ENCODE measurements at regions not wholly inside any gene's neighbourhood (a gene's known extent, or its start where the extent isn't known, plus 50 kb on each side); places are given as distances from the start of the nearest gene placed in this dataset.
"Not testable (repeated sequence)": the region's sequence is repeated elsewhere in the genome, so short reads cannot be mapped to it uniquely, and the experiment has no call there.

GRCh38 chr4:156132196-156132595, 178.5 kb upstream of the CTSO start:
- no peaks in the 10 kb centered on the region for H3K9me3 ChIP-seq (ENCODE audit: control insufficient read depth in 5 of 5, low read length in 5 of 5)
- H3K36me3 ChIP-seq (ENCODE audit: control insufficient read depth in 5 of 5, insufficient read depth in 5 of 5, low read length in 5 of 5), result no peaks in the 10 kb centered on the region
- H3K4me1 ChIP-seq (ENCODE audit: control insufficient read depth in 5 of 5, insufficient read depth in 5 of 5, low read length in 5 of 5), result no peaks in the 10 kb centered on the region
- H3K4me3 ChIP-seq (ENCODE audit: low read depth in 1 of 5, low read length in 5 of 5), result no peak overlapping the region
- H3K27me3 ChIP-seq (ENCODE audit: control insufficient read depth in 5 of 5, insufficient read depth in 4 of 5, low read length in 5 of 5), result no peaks in the 10 kb centered on the region
- H3K9ac ChIP-seq (ENCODE audit: low read length in 5 of 5), result no peak overlapping the region
- H3K27ac ChIP-seq (ENCODE audit: low read depth, low read length), result no peak overlapping the region

- H3K36me3 ChIP-seq (ENCODE audit: control insufficient read depth in 5 of 5, insufficient read depth in 5 of 5, low read length in 5 of 5), result no peaks in the 10 kb centered on the region
- no peak overlapping the region for H3K27ac ChIP-seq (ENCODE audit: low read depth, low read length)
- no peak overlapping the region for H3K4me3 ChIP-seq (ENCODE audit: low read depth in 1 of 5, low read length in 5 of 5)
- H3K9me3 ChIP-seq (ENCODE audit: control insufficient read depth in 5 of 5, low read length in 5 of 5), result peaks cover 0 to 8% (median 0%) of the 10 kb centered on the region in 5 donors
- H3K9ac ChIP-seq (ENCODE audit: low read length in 5 of 5), result no peak overlapping the region
- no peaks in the 10 kb centered on the region for H3K27me3 ChIP-seq (ENCODE audit: control insufficient read depth in 5 of 5, insufficient read depth in 4 of 5, low read length in 5 of 5)
- no peaks in the 10 kb centered on the region for H3K4me1 ChIP-seq (ENCODE audit: control insufficient read depth in 5 of 5, insufficient read depth in 5 of 5, low read length in 5 of 5)
These were observed 174.9 kb upstream of the CTSO start for GRCh38 chr4:156128616-156129015.

- Histone ChIP-seq H3K9ac (ENCODE audit: low read length in 5 of 5) (no peak overlapping the region), H3K36me3 (ENCODE audit: control insufficient read depth in 5 of 5, insufficient read depth in 5 of 5, low read length in 5 of 5) (no peaks in the 10 kb centered on the region), H3K9me3 (ENCODE audit: control insufficient read depth in 5 of 5, low read length in 5 of 5) (no peaks in the 10 kb centered on the region), H3K27ac (ENCODE audit: low read depth, low read length) (no peak overlapping the region), H3K4me1 (ENCODE audit: control insufficient read depth in 5 of 5, insufficient read depth in 5 of 5, low read length in 5 of 5) (no peaks in the 10 kb centered on the region), H3K4me3 (ENCODE audit: low read depth in 1 of 5, low read length in 5 of 5) (no peak overlapping the region), H3K27me3 (ENCODE audit: control insufficient read depth in 5 of 5, insufficient read depth in 4 of 5, low read length in 5 of 5) (no peaks in the 10 kb centered on the region)
These were observed 165.0 kb upstream of the CTSO start for GRCh38 chr4:156118507-156119220.

- Histone ChIP-seq H3K27me3 (ENCODE audit: control insufficient read depth in 5 of 5, insufficient read depth in 4 of 5, low read length in 5 of 5) (no peaks in the 10 kb centered on the region), H3K9me3 (ENCODE audit: control insufficient read depth in 5 of 5, low read length in 5 of 5) (no peaks in the 10 kb centered on the region), H3K9ac (ENCODE audit: low read length in 5 of 5) (no peak overlapping the region), H3K4me1 (ENCODE audit: control insufficient read depth in 5 of 5, insufficient read depth in 5 of 5, low read length in 5 of 5) (no peaks in the 10 kb centered on the region), H3K27ac (ENCODE audit: low read depth, low read length) (no peak overlapping the region), H3K4me3 (ENCODE audit: low read depth in 1 of 5, low read length in 5 of 5) (no peak overlapping the region), H3K36me3 (ENCODE audit: control insufficient read depth in 5 of 5, insufficient read depth in 5 of 5, low read length in 5 of 5) (no peaks in the 10 kb centered on the region)
These were observed 164.1 kb upstream of the CTSO start for GRCh38 chr4:156117743-156118142.

- Histone ChIP-seq H3K27me3 (ENCODE audit: control insufficient read depth in 5 of 5, insufficient read depth in 4 of 5, low read length in 5 of 5) (no peaks in the 10 kb centered on the region), H3K4me3 (ENCODE audit: low read depth in 1 of 5, low read length in 5 of 5) (no peak overlapping the region), H3K4me1 (ENCODE audit: control insufficient read depth in 5 of 5, insufficient read depth in 5 of 5, low read length in 5 of 5) (no peaks in the 10 kb centered on the region), H3K9me3 (ENCODE audit: control insufficient read depth in 5 of 5, low read length in 5 of 5) (no peaks in the 10 kb centered on the region), H3K9ac (ENCODE audit: low read length in 5 of 5) (no peak overlapping the region), H3K36me3 (ENCODE audit: control insufficient read depth in 5 of 5, insufficient read depth in 5 of 5, low read length in 5 of 5) (no peaks in the 10 kb centered on the region), H3K27ac (ENCODE audit: low read depth, low read length) (no peak overlapping the region)
These were observed 163.3 kb upstream of the CTSO start for GRCh38 chr4:156116991-156117390.

GRCh38 chr4:156113138-156113765, 159.6 kb upstream of the CTSO start:
- Histone ChIP-seq H3K9ac (ENCODE audit: low read length in 5 of 5) (no peak overlapping the region), H3K27ac (ENCODE audit: low read depth, low read length) (no peak overlapping the region), H3K4me1 (ENCODE audit: control insufficient read depth in 5 of 5, insufficient read depth in 5 of 5, low read length in 5 of 5) (peaks cover 0 to 5% (median 0%) of the 10 kb centered on the region in 5 donors), H3K4me3 (ENCODE audit: low read depth in 1 of 5, low read length in 5 of 5) (no peak overlapping the region), H3K36me3 (ENCODE audit: control insufficient read depth in 5 of 5, insufficient read depth in 5 of 5, low read length in 5 of 5) (no peaks in the 10 kb centered on the region), H3K9me3 (ENCODE audit: control insufficient read depth in 5 of 5, low read length in 5 of 5) (no peaks in the 10 kb centered on the region), H3K27me3 (ENCODE audit: control insufficient read depth in 5 of 5, insufficient read depth in 4 of 5, low read length in 5 of 5) (no peaks in the 10 kb centered on the region)

GRCh38 chr4:156111686-156112085, 158.0 kb upstream of the CTSO start:
- no peak overlapping the region for H3K4me3 ChIP-seq (ENCODE audit: low read depth in 1 of 5, low read length in 5 of 5)
- H3K27ac ChIP-seq (ENCODE audit: low read depth, low read length), result no peak overlapping the region
- no peaks in the 10 kb centered on the region for H3K36me3 ChIP-seq (ENCODE audit: control insufficient read depth in 5 of 5, insufficient read depth in 5 of 5, low read length in 5 of 5)
- no peak overlapping the region for H3K9ac ChIP-seq (ENCODE audit: low read length in 5 of 5)
- no peaks in the 10 kb centered on the region for H3K9me3 ChIP-seq (ENCODE audit: control insufficient read depth in 5 of 5, low read length in 5 of 5)
- peaks cover 0 to 5% (median 0%) of the 10 kb centered on the region in 5 donors for H3K4me1 ChIP-seq (ENCODE audit: control insufficient read depth in 5 of 5, insufficient read depth in 5 of 5, low read length in 5 of 5)
- H3K27me3 ChIP-seq (ENCODE audit: control insufficient read depth in 5 of 5, insufficient read depth in 4 of 5, low read length in 5 of 5), result no peaks in the 10 kb centered on the region

- no peaks in the 10 kb centered on the region for H3K27me3 ChIP-seq (ENCODE audit: control insufficient read depth in 5 of 5, insufficient read depth in 4 of 5, low read length in 5 of 5)
- H3K4me3 ChIP-seq (ENCODE audit: low read depth in 1 of 5, low read length in 5 of 5), result no peak overlapping the region
- H3K36me3 ChIP-seq (ENCODE audit: control insufficient read depth in 5 of 5, insufficient read depth in 5 of 5, low read length in 5 of 5), result no peaks in the 10 kb centered on the region
- no peak overlapping the region for H3K27ac ChIP-seq (ENCODE audit: low read depth, low read length)
- no peak overlapping the region for H3K9ac ChIP-seq (ENCODE audit: low read length in 5 of 5)
- peaks cover 0 to 5% (median 0%) of the 10 kb centered on the region in 5 donors for H3K4me1 ChIP-seq (ENCODE audit: control insufficient read depth in 5 of 5, insufficient read depth in 5 of 5, low read length in 5 of 5)
- H3K9me3 ChIP-seq (ENCODE audit: control insufficient read depth in 5 of 5, low read length in 5 of 5), result no peaks in the 10 kb centered on the region
These were observed 156.6 kb upstream of the CTSO start for GRCh38 chr4:156109943-156110900.

- not testable (repeated sequence) for H3K4me1 ChIP-seq (ENCODE audit: control insufficient read depth in 5 of 5, insufficient read depth in 5 of 5, low read length in 5 of 5); H3K27ac ChIP-seq (ENCODE audit: low read depth, low read length); H3K9me3 ChIP-seq (ENCODE audit: control insufficient read depth in 5 of 5, low read length in 5 of 5); H3K4me3 ChIP-seq (ENCODE audit: low read depth in 1 of 5, low read length in 5 of 5); H3K9ac ChIP-seq (ENCODE audit: low read length in 5 of 5); H3K27me3 ChIP-seq (ENCODE audit: control insufficient read depth in 5 of 5, insufficient read depth in 4 of 5, low read length in 5 of 5); H3K36me3 ChIP-seq (ENCODE audit: control insufficient read depth in 5 of 5, insufficient read depth in 5 of 5, low read length in 5 of 5)
These were observed 155.4 kb upstream of the CTSO start for GRCh38 chr4:156109087-156109486.

GRCh38 chr4:156103311-156103710, 149.6 kb upstream of the CTSO start:
- no peak overlapping the region for H3K9ac ChIP-seq (ENCODE audit: low read length in 5 of 5)
- no peaks in the 10 kb centered on the region for H3K9me3 ChIP-seq (ENCODE audit: control insufficient read depth in 5 of 5, low read length in 5 of 5)
- H3K4me1 ChIP-seq (ENCODE audit: control insufficient read depth in 5 of 5, insufficient read depth in 5 of 5, low read length in 5 of 5), result no peaks in the 10 kb centered on the region
- H3K27me3 ChIP-seq (ENCODE audit: control insufficient read depth in 5 of 5, insufficient read depth in 4 of 5, low read length in 5 of 5), result no peaks in the 10 kb centered on the region
- H3K27ac ChIP-seq (ENCODE audit: low read depth, low read length), result no peak overlapping the region
- no peaks in the 10 kb centered on the region for H3K36me3 ChIP-seq (ENCODE audit: control insufficient read depth in 5 of 5, insufficient read depth in 5 of 5, low read length in 5 of 5)
- no peak overlapping the region for H3K4me3 ChIP-seq (ENCODE audit: low read depth in 1 of 5, low read length in 5 of 5)
